ENCODE measurements at regions not wholly inside any gene's neighbourhood (a gene's known extent, or its start where the extent isn't known, plus 50 kb on each side); places are given as distances from the start of the nearest gene placed in this dataset.

- TF ChIP-seq CTCF (IDR thresholded peaks at IDR 0.05) (no peak), POLR2A (IDR thresholded peaks at IDR 0.05) (no peak)
These were observed 616.3 kb upstream of the TMEM132C start for GRCh38 chr12:127650626-127651025.
